Adrenal gland (tissue), 5 donors: ENCODE measurements at regions not wholly inside any gene's neighbourhood (a gene's known extent, or its start where the extent isn't known, plus 50 kb on each side); places are given as distances from the start of the nearest gene placed in this dataset.

ENCODE experiments used
- POLR2A ChIP-seq, 2 donors: fragments of 450-650 bp; IDR thresholded peaks; one replicate each; pipeline ENCODE4 v1.6.1; 2017; ENCODE audit warnings: antibody characterized with exemption in 2 of 2, mild to moderate bottlenecking in 2 of 2, moderate library complexity in 1 of 2
- TF ChIP-seq, protein P1 (sequence below), 6 experiments: fragments of 450-650 bp in 4 of 6; fragments of 200-600 bp in 2 of 6; sonication (generic) in 1 of 6; IDR thresholded peaks; 1 replicate in 5 of 6; 2 replicates in 1 of 6; pipeline versions ENCODE4 v1.5.1 to v1.8.0; 2016 to 2021; ENCODE audit warnings: antibody characterized with exemption in 6 of 6, mild to moderate bottlenecking in 2 of 6, moderate library complexity in 1 of 6
- donor health status: DM: no; HTN: no; CAD: no.

DNA sequence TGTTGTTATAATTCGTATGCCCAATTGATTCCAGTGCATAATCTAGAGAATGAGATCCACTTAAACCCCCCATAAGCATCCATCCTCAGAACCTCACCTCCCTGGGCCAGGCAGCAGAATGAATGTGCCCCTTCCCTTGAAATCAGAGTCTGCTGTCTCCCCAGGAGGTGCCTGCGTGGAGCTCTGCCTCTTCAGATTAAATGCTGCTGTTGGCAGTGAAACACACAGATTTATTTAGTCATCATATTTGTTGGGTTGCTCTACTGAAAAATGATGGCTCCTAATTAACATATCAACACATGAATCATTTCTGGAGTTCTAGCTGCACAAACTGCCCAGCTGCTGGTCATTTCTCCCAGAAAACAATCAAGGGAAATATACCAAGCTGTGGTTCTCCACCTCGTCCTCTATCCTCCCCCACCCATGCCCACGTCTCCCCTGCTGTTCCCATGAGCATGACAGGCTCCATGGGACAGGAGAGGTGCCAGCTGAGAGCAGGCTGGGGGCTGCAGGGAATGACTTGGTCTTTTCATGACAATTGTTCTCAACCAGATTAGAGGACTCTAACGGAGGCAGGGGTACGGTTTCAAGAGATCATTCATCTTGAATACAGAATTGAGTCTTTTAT lies 633.1 kb downstream of the CDH26 start:
- TF ChIP-seq, protein P1, sequence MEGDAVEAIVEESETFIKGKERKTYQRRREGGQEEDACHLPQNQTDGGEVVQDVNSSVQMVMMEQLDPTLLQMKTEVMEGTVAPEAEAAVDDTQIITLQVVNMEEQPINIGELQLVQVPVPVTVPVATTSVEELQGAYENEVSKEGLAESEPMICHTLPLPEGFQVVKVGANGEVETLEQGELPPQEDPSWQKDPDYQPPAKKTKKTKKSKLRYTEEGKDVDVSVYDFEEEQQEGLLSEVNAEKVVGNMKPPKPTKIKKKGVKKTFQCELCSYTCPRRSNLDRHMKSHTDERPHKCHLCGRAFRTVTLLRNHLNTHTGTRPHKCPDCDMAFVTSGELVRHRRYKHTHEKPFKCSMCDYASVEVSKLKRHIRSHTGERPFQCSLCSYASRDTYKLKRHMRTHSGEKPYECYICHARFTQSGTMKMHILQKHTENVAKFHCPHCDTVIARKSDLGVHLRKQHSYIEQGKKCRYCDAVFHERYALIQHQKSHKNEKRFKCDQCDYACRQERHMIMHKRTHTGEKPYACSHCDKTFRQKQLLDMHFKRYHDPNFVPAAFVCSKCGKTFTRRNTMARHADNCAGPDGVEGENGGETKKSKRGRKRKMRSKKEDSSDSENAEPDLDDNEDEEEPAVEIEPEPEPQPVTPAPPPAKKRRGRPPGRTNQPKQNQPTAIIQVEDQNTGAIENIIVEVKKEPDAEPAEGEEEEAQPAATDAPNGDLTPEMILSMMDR (IDR thresholded peaks at IDR 0.05) = no peak
- TF ChIP-seq POLR2A (IDR thresholded peaks at IDR 0.05) = no peak
